Keratinocyte (primary cell): ENCODE measurements at regions not wholly inside any gene's neighbourhood (a gene's known extent, or its start where the extent isn't known, plus 50 kb on each side); places are given as distances from the start of the nearest gene placed in this dataset.

Experiments
- CTCF ChIP-seq, 3 experiments: IDR thresholded peaks in 1 of 3; conservative IDR thresholded peaks in 1 of 3; optimal IDR thresholded peaks in 1 of 3; 2 replicates in 2 of 3; 3 replicates in 1 of 3; pipeline versions ENCODE3 to v1.5.1; 2011; ENCODE audit warnings: low read length in 3 of 3, mild to moderate bottlenecking in 3 of 3, moderate library complexity in 2 of 3, control low read depth in 1 of 3, inconsistent platforms in 1 of 3; ENCODE audit not compliant: insufficient read depth in 2 of 3; ENCODE audit errors: extremely low read depth in 1 of 3
- EZH2 ChIP-seq: IDR thresholded peaks from one replicate; pipeline ENCODE4 v1.6.1; 2012; ENCODE audit warnings: inconsistent platforms, mild to moderate bottlenecking, low read length, moderate library complexity

- no peak for TF ChIP-seq CTCF (optimal IDR thresholded peaks at IDR 0.05 in 1 of 3, IDR thresholded peaks at IDR 0.05 in 1 of 3, conservative IDR thresholded peaks at IDR 0.05 in 1 of 3; ENCODE audit: extremely low read depth in 1 of 3, insufficient read depth in 2 of 3, low read length in 3 of 3)
- TF ChIP-seq EZH2, result no peak
Observed at GRCh38 chr6:140985679-140986275, 1146.9 kb upstream of the GJE1 start.
